MM.1S (cell line): ENCODE measurements at regions not wholly inside any gene's neighbourhood (a gene's known extent, or its start where the extent isn't known, plus 50 kb on each side); places are given as distances from the start of the nearest gene placed in this dataset.

Source experiments
- DNase-seq: peaks from one replicate; pipeline ENCODE4 v3.0.0-alpha.2; 2015
- H2AFZ ChIP-seq: fragments of 300-600 bp; sonication (generic); 2 replicates; pipeline ENCODE4 v1.6.0; 2016; ENCODE audit warnings: antibody characterized with exemption, low read length
- H3F3A ChIP-seq: fragments of 300-600 bp; sonication (generic); 2 replicates; pipeline ENCODE4 v1.6.1; 2016; ENCODE audit warnings: mild to moderate bottlenecking, antibody characterized with exemption, low read length, moderate library complexity, mixed read lengths; ENCODE audit not compliant: insufficient read depth
- H3K27ac ChIP-seq: fragments of 300-600 bp; sonication (generic); 2 replicates; pipeline ENCODE4 v1.5.1; 2016; ENCODE audit warnings: mild to moderate bottlenecking, low read length
- H3K27me3 ChIP-seq: fragments of 300-600 bp; sonication (generic); replicated peaks from 2 replicates; pipeline ENCODE4 v1.6.0; 2016; ENCODE audit warnings: low read length; ENCODE audit not compliant: insufficient read depth
- H3K36me3 ChIP-seq: fragments of 300-600 bp; sonication (generic); replicated peaks from 2 replicates; pipeline ENCODE4 v1.6.1; 2016; ENCODE audit warnings: mild to moderate bottlenecking, low read length, mixed read lengths; ENCODE audit not compliant: insufficient read depth
- H3K4me1 ChIP-seq: fragments of 300-600 bp; sonication (generic); 2 replicates; pipeline ENCODE4 v1.6.1; 2016; ENCODE audit warnings: low read length, mixed read lengths
- H3K4me2 ChIP-seq: fragments of 300-600 bp; sonication (generic); 2 replicates; pipeline ENCODE4 v1.6.0; 2016; ENCODE audit warnings: low read depth, low read length
- H3K4me3 ChIP-seq: fragments of 300-600 bp; sonication (generic); 2 replicates; pipeline ENCODE4 v1.5.1; 2016; ENCODE audit warnings: low read length, mixed read lengths
- H3K79me2 ChIP-seq: fragments of 300-600 bp; sonication (generic); 2 replicates; pipeline ENCODE4 v1.6.1; 2016; ENCODE audit warnings: mixed run types, low read length, mixed read lengths
- H3K9ac ChIP-seq: fragments of 300-600 bp; sonication (generic); 2 replicates; pipeline ENCODE4 v1.6.1; 2016; ENCODE audit warnings: low read length, mixed read lengths
- H3K9me2 ChIP-seq: fragments of 300-600 bp; sonication (generic); replicated peaks from 2 replicates; pipeline ENCODE4 v1.6.1; 2016; ENCODE audit warnings: mild to moderate bottlenecking, low read length, mixed read lengths; ENCODE audit not compliant: insufficient read depth
- H3K9me3 ChIP-seq: fragments of 300-600 bp; sonication (generic); replicated peaks from 2 replicates; pipeline ENCODE4 v1.6.1; 2016; ENCODE audit warnings: mild to moderate bottlenecking, low read length, mixed read lengths; ENCODE audit not compliant: insufficient read depth
- H4K20me1 ChIP-seq: fragments of 300-600 bp; sonication (generic); 2 replicates; pipeline ENCODE4 v1.6.1; 2016; ENCODE audit warnings: mild to moderate bottlenecking, low read length, moderate library complexity, mixed read lengths; ENCODE audit not compliant: insufficient read depth
- EZH2 ChIP-seq: fragments of 300-600 bp; sonication (generic); optimal IDR thresholded peaks from 2 replicates; pipeline ENCODE3; 2017; ENCODE audit warnings: low read depth, mild to moderate bottlenecking, antibody characterized with exemption, low read length, mixed read lengths
- EZH2phosphoT487 ChIP-seq: fragments of 300-600 bp; sonication (generic); IDR thresholded peaks from 2 replicates; pipeline ENCODE4 v1.6.1; 2018; ENCODE audit warnings: antibody characterized with exemption, low read length
- TF ChIP-seq, protein P1 (sequence below): fragments of 300-600 bp; sonication (generic); IDR thresholded peaks from 2 replicates; pipeline ENCODE4 v1.5.1; 2016; ENCODE audit warnings: antibody characterized with exemption, low read length, mixed read lengths

DNA sequence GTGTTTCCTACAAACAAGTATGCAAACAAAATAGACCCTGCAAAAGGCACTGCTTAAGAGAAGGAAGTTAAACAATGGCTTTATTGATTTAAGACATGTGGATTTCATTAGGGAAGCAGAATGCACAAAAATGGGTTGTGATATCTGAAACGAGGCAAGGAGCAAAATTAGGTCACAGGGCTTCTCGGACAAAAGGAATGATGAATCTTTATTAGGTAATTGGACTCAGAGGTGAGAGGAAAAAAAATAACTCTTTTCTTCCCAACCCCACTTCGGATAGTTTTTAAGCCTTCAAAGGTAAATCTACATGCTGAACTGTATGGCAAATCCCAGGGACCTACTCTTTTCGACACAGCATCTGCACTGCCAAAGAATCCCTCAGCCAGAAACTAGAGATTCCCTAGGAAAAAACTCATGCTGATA, 183.0 kb upstream of the TAB2 start:
- Histone ChIP-seq H3K4me1 (no peaks in the 10 kb centered on the region), H3K4me3 (no peak overlapping the region), H3K36me3 (no peaks in the 10 kb centered on the region), H3K79me2 (no peaks in the 10 kb centered on the region), H3K9ac (no peak overlapping the region), H3K4me2 (no peak overlapping the region), H3K27ac (no peak overlapping the region), H4K20me1 (no peaks in the 10 kb centered on the region), H3K9me2 (no peaks in the 10 kb centered on the region), H3K9me3 (no peaks in the 10 kb centered on the region), H3K27me3 (no peaks in the 10 kb centered on the region), H3F3A (no peaks in the 10 kb centered on the region), H2AFZ (no peak overlapping the region)
- no peak for DNase-seq
- TF ChIP-seq EZH2 (no peak), EZH2phosphoT487 (no peak)
- TF ChIP-seq, protein P1, sequence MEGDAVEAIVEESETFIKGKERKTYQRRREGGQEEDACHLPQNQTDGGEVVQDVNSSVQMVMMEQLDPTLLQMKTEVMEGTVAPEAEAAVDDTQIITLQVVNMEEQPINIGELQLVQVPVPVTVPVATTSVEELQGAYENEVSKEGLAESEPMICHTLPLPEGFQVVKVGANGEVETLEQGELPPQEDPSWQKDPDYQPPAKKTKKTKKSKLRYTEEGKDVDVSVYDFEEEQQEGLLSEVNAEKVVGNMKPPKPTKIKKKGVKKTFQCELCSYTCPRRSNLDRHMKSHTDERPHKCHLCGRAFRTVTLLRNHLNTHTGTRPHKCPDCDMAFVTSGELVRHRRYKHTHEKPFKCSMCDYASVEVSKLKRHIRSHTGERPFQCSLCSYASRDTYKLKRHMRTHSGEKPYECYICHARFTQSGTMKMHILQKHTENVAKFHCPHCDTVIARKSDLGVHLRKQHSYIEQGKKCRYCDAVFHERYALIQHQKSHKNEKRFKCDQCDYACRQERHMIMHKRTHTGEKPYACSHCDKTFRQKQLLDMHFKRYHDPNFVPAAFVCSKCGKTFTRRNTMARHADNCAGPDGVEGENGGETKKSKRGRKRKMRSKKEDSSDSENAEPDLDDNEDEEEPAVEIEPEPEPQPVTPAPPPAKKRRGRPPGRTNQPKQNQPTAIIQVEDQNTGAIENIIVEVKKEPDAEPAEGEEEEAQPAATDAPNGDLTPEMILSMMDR = no peak

DNA sequence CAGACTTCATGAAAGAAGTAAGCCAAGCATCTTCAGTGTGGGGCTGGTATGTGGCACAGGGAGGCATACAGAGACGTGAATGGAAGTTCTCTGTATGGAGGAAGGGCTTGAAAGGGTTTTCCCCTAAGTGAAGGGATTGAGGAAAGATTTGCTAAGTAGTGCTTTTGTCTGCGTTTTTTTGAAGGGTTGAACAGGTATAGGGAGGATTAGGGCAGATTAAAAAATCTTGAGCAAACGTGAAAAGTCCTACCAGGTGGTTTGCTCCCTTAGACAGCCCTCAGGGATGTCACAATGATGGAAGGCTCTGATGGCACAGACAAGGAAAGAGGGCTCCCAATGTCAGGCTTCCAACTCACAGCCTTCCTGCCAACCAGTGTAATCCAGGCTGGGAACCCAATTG, 181.7 kb upstream of the TAB2 start:
- Histone ChIP-seq H3K36me3 (no peaks in the 10 kb centered on the region), H2AFZ (no peak overlapping the region), H3K4me2 (no peak overlapping the region), H3K4me3 (no peak overlapping the region), H3K4me1 (no peaks in the 10 kb centered on the region), H3K9me3 (no peaks in the 10 kb centered on the region), H3K9ac (no peak overlapping the region), H3K9me2 (no peaks in the 10 kb centered on the region), H3K27me3 (no peaks in the 10 kb centered on the region), H3K79me2 (no peaks in the 10 kb centered on the region), H3K27ac (no peak overlapping the region), H4K20me1 (no peaks in the 10 kb centered on the region), H3F3A (no peaks in the 10 kb centered on the region)
- DNase-seq = no peak
- no peak for TF ChIP-seq EZH2
- TF ChIP-seq, protein P1 = no peak
- no peak for TF ChIP-seq EZH2phosphoT487

- no peaks in the 10 kb centered on the region for H3K79me2 ChIP-seq
- H3K9me3 ChIP-seq = no peaks in the 10 kb centered on the region
- H2AFZ ChIP-seq = no peak overlapping the region
- H3K4me2 ChIP-seq = no peak overlapping the region
- H3K4me1 ChIP-seq = no peaks in the 10 kb centered on the region
- no peaks in the 10 kb centered on the region for H3F3A ChIP-seq
- H3K27me3 ChIP-seq = no peaks in the 10 kb centered on the region
- H3K4me3 ChIP-seq = no peak overlapping the region
- H3K27ac ChIP-seq = no peak overlapping the region
- no peak overlapping the region for H3K9ac ChIP-seq
- TF ChIP-seq EZH2phosphoT487 (no peak), EZH2 (no peak)
- TF ChIP-seq, protein P1 = no peak
- H4K20me1 ChIP-seq = no peaks in the 10 kb centered on the region
- DNase-seq = no peak
- no peaks in the 10 kb centered on the region for H3K36me3 ChIP-seq
- H3K9me2 ChIP-seq = no peaks in the 10 kb centered on the region
These were observed 181.1 kb upstream of the TAB2 start for GRCh38 chr6:149136273-149136912.
